Upper lobe of left lung (tissue), 4 donors: ENCODE measurements at regions not wholly inside any gene's neighbourhood (a gene's known extent, or its start where the extent isn't known, plus 50 kb on each side); places are given as distances from the start of the nearest gene placed in this dataset.

Experiments used
- POLR2A ChIP-seq, 4 donors: fragments of 450-650 bp; IDR thresholded peaks; one replicate each; pipeline ENCODE4 v1.5.1; 2016 to 2017; ENCODE audit warnings: antibody characterized with exemption in 4 of 4, mild to moderate bottlenecking in 2 of 4
- POLR2AphosphoS5 ChIP-seq, 2 donors: sonication (generic); formaldehyde crosslinking; IDR thresholded peaks; one replicate each; pipeline ENCODE4 v1.5.1; 2017; ENCODE audit warnings: antibody characterized with exemption in 2 of 2
- TF ChIP-seq, protein P1 (sequence below), 6 experiments: fragments of 450-650 bp in 4 of 6; fragments of 200-600 bp in 2 of 6; sonication (generic) in 2 of 6; IDR thresholded peaks; one replicate each; pipeline ENCODE4 v1.5.1; 2016 to 2019; ENCODE audit warnings: antibody characterized with exemption in 6 of 6

DNA sequence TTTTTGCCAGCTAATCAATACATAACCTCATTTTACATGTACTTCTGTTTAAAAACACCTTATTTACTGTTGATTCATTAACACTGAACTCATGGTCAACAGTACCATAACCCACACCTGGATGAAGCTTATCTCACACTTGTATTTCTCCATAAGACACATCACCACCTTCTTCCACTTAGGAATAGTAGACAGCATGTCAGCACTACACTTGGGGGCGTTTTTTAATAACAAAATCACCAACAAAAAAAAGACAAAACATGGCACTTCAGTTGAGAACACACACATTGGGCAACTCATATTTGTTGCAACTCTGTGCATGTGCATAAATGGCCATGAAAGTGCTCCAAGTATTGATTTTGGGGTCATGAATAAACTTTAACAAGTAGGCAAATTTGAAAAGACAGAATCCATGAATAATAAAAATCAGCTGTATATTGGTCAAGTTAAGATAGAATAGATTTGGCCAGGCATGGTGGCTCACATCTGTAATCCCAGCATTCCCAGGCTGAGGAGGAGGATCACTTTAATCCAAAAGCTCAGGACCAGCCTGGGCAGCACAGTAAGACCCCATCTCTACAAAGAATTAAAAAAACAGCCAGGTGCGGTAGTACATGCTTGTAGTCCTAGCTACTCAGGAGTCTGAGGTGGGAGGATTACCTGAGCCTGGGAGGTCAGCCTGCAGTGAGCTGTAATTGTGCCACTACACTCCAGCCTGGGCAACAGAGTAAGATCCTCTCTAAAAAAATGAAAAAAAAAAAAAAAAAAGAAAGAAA lies 84.4 kb upstream of the SRD5A2 start:
- TF ChIP-seq POLR2AphosphoS5 (IDR thresholded peaks at IDR 0.05) (no peak), POLR2A (IDR thresholded peaks at IDR 0.05) (no peak)
- TF ChIP-seq, protein P1, sequence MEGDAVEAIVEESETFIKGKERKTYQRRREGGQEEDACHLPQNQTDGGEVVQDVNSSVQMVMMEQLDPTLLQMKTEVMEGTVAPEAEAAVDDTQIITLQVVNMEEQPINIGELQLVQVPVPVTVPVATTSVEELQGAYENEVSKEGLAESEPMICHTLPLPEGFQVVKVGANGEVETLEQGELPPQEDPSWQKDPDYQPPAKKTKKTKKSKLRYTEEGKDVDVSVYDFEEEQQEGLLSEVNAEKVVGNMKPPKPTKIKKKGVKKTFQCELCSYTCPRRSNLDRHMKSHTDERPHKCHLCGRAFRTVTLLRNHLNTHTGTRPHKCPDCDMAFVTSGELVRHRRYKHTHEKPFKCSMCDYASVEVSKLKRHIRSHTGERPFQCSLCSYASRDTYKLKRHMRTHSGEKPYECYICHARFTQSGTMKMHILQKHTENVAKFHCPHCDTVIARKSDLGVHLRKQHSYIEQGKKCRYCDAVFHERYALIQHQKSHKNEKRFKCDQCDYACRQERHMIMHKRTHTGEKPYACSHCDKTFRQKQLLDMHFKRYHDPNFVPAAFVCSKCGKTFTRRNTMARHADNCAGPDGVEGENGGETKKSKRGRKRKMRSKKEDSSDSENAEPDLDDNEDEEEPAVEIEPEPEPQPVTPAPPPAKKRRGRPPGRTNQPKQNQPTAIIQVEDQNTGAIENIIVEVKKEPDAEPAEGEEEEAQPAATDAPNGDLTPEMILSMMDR (IDR thresholded peaks at IDR 0.05): no peak
